NAMALWA (cell line): ENCODE measurements at regions not wholly inside any gene's neighbourhood (a gene's known extent, or its start where the extent isn't known, plus 50 kb on each side); places are given as distances from the start of the nearest gene placed in this dataset.
A peak's percentile ranks its signal among the peaks of the same experiment; 100 is the strongest.

Experiments
- DNase-seq: peaks from one replicate; pipeline ENCODE4 v3.0.0-alpha.2; 2015; ENCODE audit warnings: low spot score

DNA sequence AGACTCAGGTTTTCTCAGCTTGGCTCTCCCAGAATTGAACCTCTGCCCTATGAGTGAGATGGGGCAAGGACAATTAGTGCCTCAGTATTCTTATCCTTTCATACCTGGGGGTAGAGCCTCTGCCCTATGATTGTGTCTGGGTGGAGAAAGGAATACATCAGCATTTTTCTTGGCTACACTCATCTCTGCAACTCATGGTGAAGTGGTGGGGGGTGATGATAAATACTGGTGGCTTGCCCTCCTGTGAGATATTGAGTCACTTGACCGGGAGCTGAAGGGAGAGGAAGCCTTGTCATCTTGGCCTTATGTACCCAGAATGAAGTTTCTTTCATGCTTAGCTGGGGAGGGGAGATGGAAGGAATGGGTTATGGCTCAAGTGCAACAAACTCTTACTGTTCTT is 71.3 kb upstream of the ENOX2 start:
- DNase-seq, result no peak

DNA sequence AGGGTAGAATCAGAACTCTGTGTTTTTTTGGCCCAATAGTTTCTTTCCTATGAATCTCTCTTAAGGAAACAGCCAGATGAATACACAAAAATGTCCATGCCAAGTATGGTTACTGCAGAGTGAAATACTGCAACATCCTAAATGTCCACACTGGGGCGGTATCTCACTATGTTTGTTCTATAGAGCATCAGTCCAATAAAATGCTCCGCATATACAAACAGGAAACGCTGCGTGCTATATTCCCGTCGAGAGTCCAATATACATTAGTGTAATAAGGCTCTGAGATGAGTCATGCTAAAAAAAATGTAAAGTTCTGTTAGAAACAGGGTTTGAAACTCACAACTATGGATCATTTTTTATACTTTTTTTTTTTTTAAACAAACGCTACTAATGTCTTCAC is 72.9 kb upstream of the ENOX2 start:
- peak; percentile 60 for DNase-seq

DNA sequence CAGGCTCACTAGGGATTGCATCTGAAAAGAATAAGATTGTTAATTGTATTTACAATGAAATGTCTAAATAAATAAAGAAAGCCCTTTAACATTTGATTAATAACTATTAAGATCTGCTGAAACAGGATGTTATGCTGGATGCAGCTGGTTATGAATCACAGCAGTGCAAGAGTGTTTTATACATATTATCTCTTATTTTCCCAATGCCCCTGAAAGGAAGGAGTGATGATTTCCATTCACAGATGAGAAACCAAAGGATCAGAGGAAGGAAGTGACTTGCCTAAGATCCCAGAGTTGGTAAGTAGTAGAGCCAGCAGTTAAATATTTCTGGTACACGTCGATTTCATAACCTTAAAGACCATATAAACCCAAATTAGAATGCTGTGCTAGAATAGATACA is 76.3 kb upstream of the ARHGAP36 start:
- no peak for DNase-seq

DNA sequence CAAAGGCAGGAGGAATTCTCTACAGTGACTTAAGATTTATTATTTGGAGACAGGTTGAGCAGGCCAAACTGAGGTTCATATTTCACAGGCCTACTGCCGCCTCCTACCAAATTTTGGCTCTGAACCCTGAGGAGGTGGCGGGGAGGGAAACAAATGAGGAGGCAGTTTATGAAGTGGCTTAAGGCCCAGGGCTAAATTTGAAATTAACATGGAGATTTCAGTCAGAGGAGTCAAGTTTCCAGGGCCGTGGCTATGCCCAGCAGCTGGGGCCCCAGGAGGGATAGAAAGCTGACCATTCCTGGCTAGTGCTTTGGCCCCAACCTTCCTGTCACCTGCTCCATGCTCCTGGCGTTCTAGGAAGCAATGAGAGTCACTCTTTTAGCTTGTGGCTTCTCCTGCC is 73.4 kb upstream of the ARHGAP36 start:
- no peak for DNase-seq

DNA sequence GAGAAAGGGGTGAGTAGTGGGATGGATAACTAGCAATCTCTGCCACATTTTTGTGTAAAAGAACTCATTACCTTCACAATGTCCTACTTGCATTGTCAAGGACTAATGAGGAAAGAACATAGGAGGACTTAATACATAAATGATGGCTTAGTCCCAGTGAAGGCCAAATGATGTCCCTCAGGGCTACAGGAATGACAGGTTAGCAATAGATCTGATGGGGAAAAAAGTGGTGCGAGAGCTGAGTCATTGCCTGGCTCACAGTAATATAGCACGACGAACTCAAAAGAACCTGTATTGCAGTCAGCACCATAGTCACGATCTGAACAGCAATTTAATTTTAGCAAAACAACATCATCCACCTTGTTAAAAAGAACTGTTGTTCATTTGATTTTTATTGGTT is 70.9 kb upstream of the ARHGAP36 start:
- DNase-seq, result no peak

GRCh38 chrX:130990723-130991122 is 67.4 kb upstream of the ARHGAP36 start:
- DNase-seq, result no peak

DNA sequence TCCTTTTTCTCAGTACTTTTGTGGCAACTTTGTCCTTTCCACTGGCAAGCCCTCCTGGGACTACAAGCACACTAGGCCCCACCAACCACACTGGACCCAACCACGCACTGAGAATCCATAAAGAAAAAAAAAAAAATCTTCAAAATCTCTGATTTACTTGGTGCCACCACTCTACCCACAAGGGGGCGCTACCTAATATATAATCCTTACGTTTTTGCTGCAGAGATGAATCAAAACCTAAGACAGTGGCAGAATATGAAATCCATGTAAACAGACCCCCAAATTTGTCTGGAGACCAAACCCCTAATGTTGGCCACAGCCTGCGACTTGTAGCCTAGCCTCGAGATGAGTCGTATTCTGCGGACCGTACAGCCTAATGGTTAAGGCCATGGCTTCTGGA is 63.5 kb upstream of the ARHGAP36 start:
- DNase-seq, result peak; percentile 43

DNA sequence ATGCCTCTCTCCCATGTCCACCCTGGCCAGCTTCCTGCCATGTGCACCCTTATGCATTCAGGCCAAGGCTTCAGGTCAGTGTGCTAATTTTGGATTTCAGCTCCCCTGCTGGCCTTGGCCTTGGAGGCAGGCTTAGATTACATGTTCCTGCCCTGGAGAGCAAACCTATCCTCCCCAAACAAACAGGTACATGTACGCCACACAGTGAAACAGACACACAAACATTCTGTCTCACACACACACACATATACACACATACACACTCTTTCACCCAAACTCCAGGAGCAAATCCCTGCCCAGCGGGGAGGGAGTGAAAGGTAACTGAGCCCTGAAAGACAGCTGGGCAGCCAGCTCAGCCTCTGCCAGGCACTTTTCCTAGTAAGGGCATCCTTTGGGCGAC is 62.7 kb upstream of the ARHGAP36 start:
- no peak for DNase-seq

GRCh38 chrX:130997314-130997713 is 60.8 kb upstream of the ARHGAP36 start:
- no peak for DNase-seq

DNA sequence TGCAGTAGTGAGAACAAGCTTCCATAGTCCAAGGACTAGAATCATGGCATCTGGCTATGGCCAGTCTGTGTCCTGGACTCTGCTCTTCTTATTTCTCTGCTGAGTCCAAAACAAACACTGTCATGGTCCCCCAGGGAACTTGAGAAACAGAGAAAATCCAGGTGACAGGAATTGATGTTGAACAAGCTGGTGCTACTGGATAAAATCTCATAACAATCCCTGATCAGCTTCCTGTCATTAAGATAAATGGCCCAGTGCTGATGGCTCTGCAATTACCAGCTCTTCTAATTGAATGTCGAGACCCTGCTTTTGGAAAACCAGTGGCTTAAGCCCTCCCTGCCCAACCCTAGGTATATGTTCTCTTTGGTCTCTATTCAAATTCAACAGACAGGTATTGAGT is 58.8 kb upstream of the ARHGAP36 start:
- DNase-seq, result no peak
